ENCODE measurements at regions not wholly inside any gene's neighbourhood (a gene's known extent, or its start where the extent isn't known, plus 50 kb on each side); places are given as distances from the start of the nearest gene placed in this dataset.
A peak's percentile ranks its signal among the peaks of the same experiment; 100 is the strongest.

GRCh38 chr3:194812176-194812575 lies 126.5 kb downstream of the FAM43A start:
- POLR2A ChIA-PET: no interaction called here
- DNase-seq: no peak
- no peak overlapping the region for H3K27ac Mint-ChIP-seq
- no peak overlapping the region for H3K27ac ChIP-seq (ENCODE audit: low read depth, low read length)
- no peak overlapping the region for H3K4me3 Mint-ChIP-seq
- peaks cover 10 to 33% of the 10 kb centered on the region in 2 donors for H3K27me3 Mint-ChIP-seq
- H3K4me1 ChIP-seq (ENCODE audit: insufficient read depth, low read length): no peaks in the 10 kb centered on the region
- peaks cover 4% of the 10 kb centered on the region for H3K27me3 ChIP-seq (ENCODE audit: insufficient read depth, low read length, poor library complexity, severe bottlenecking)
- H3K36me3 ChIP-seq (ENCODE audit: insufficient read depth, low read length): no peaks in the 10 kb centered on the region
- H3K4me3 ChIP-seq (ENCODE audit: low read length): no peak overlapping the region
- no peaks in the 10 kb centered on the region for H3K9me3 Mint-ChIP-seq
- H3K4me1 Mint-ChIP-seq: no peaks in the 10 kb centered on the region
- no peaks in the 10 kb centered on the region for H3K36me3 Mint-ChIP-seq
- CTCF ChIA-PET: no interaction called here
- no peaks in the 10 kb centered on the region for H3K9me3 ChIP-seq (ENCODE audit: low read length)

- Mint-ChIP-seq H3K4me1 (no peaks in the 10 kb centered on the region), H3K36me3 (no peaks in the 10 kb centered on the region), H3K9me3 (no peaks in the 10 kb centered on the region), H3K27me3 (peaks cover 9 to 22% of the 10 kb centered on the region in 2 donors), H3K4me3 (no peak overlapping the region), H3K27ac (no peak overlapping the region)
- no peak overlapping the region for H3K27ac ChIP-seq (ENCODE audit: low read depth, low read length)
- no peaks in the 10 kb centered on the region for H3K9me3 ChIP-seq (ENCODE audit: low read length)
- no peaks in the 10 kb centered on the region for H3K36me3 ChIP-seq (ENCODE audit: insufficient read depth, low read length)
- H3K4me1 ChIP-seq (ENCODE audit: insufficient read depth, low read length): no peaks in the 10 kb centered on the region
- ChIA-PET POLR2A (no interaction called here), CTCF (no interaction called here)
- DNase-seq: no peak
- peaks cover 4% of the 10 kb centered on the region for H3K27me3 ChIP-seq (ENCODE audit: insufficient read depth, low read length, poor library complexity, severe bottlenecking)
- H3K4me3 ChIP-seq (ENCODE audit: low read length): no peak overlapping the region
These were observed 129.2 kb downstream of the FAM43A start for GRCh38 chr3:194814878-194815357.

GRCh38 chr3:194816748-194817591 lies 131.3 kb downstream of the FAM43A start:
- ChIA-PET POLR2A (no interaction called here), CTCF (no interaction called here)
- H3K9me3 ChIP-seq (ENCODE audit: low read length): no peaks in the 10 kb centered on the region
- no peak for DNase-seq
- peaks cover 4% of the 10 kb centered on the region for H3K27me3 ChIP-seq (ENCODE audit: insufficient read depth, low read length, poor library complexity, severe bottlenecking)
- Mint-ChIP-seq H3K36me3 (no peaks in the 10 kb centered on the region), H3K4me1 (no peaks in the 10 kb centered on the region), H3K27me3 (peaks cover 10 to 17% of the 10 kb centered on the region in 2 donors), H3K4me3 (no peak overlapping the region), H3K9me3 (no peaks in the 10 kb centered on the region), H3K27ac (no peak overlapping the region)
- H3K4me1 ChIP-seq (ENCODE audit: insufficient read depth, low read length): no peaks in the 10 kb centered on the region
- H3K4me3 ChIP-seq (ENCODE audit: low read length): no peak overlapping the region
- no peak overlapping the region for H3K27ac ChIP-seq (ENCODE audit: low read depth, low read length)
- no peaks in the 10 kb centered on the region for H3K36me3 ChIP-seq (ENCODE audit: insufficient read depth, low read length)

- POLR2A ChIA-PET: no interaction called here
These were observed 131.9 kb downstream of the FAM43A start for GRCh38 chr3:194817592-194817930.

GRCh38 chr3:194817936-194818335 lies 132.3 kb downstream of the FAM43A start:
- H3K27ac Mint-ChIP-seq: no peak overlapping the region
- Histone ChIP-seq H3K4me1 (ENCODE audit: insufficient read depth, low read length) (no peaks in the 10 kb centered on the region), H3K27me3 (ENCODE audit: insufficient read depth, low read length, poor library complexity, severe bottlenecking) (no peaks in the 10 kb centered on the region), H3K9me3 (ENCODE audit: low read length) (no peaks in the 10 kb centered on the region), H3K27ac (ENCODE audit: low read depth, low read length) (no peak overlapping the region), H3K36me3 (ENCODE audit: insufficient read depth, low read length) (no peaks in the 10 kb centered on the region), H3K4me3 (ENCODE audit: low read length) (no peak overlapping the region)
- H3K27me3 Mint-ChIP-seq: peaks cover 10 to 15% of the 10 kb centered on the region in 2 donors
- no peak for DNase-seq
- ChIA-PET CTCF (no interaction called here), POLR2A (no interaction called here)
- H3K36me3 Mint-ChIP-seq: peaks cover 0 to 3% (median 0%) of the 10 kb centered on the region in 3 donors
- H3K4me1 Mint-ChIP-seq: no peaks in the 10 kb centered on the region
- H3K9me3 Mint-ChIP-seq: no peaks in the 10 kb centered on the region
- H3K4me3 Mint-ChIP-seq: no peak overlapping the region

More at GRCh38 chr3:194817592-194817930, 131.9 kb downstream of the FAM43A start:
- H3K9me3 Mint-ChIP-seq: no peaks in the 10 kb centered on the region
- H3K4me1 Mint-ChIP-seq: no peaks in the 10 kb centered on the region
- no peak overlapping the region for H3K27ac Mint-ChIP-seq
- Histone ChIP-seq H3K4me1 (ENCODE audit: insufficient read depth, low read length) (no peaks in the 10 kb centered on the region), H3K27me3 (ENCODE audit: insufficient read depth, low read length, poor library complexity, severe bottlenecking) (no peaks in the 10 kb centered on the region), H3K27ac (ENCODE audit: low read depth, low read length) (no peak overlapping the region), H3K36me3 (ENCODE audit: insufficient read depth, low read length) (no peaks in the 10 kb centered on the region), H3K4me3 (ENCODE audit: low read length) (no peak overlapping the region), H3K9me3 (ENCODE audit: low read length) (no peaks in the 10 kb centered on the region)
- H3K4me3 Mint-ChIP-seq: no peak overlapping the region
- CTCF ChIA-PET: no interaction called here
- peaks cover 10 to 17% of the 10 kb centered on the region in 2 donors for H3K27me3 Mint-ChIP-seq
- H3K36me3 Mint-ChIP-seq: peaks cover 0 to 1% (median 0%) of the 10 kb centered on the region in 3 donors
- DNase-seq: no peak

- CTCF ChIA-PET: no interaction called here
- no peaks in the 10 kb centered on the region for H3K9me3 Mint-ChIP-seq
- no peak overlapping the region for H3K4me3 ChIP-seq (ENCODE audit: low read length)
These were observed 138.4 kb downstream of the FAM43A start for GRCh38 chr3:194824100-194824499.

GRCh38 chr3:194824701-194825111 lies 139.0 kb downstream of the FAM43A start:
- H3K36me3 Mint-ChIP-seq: peaks cover 0 to 3% (median 0%) of the 10 kb centered on the region in 3 donors
- no peak overlapping the region for H3K4me3 Mint-ChIP-seq
- Histone ChIP-seq H3K27ac (ENCODE audit: low read depth, low read length) (no peak overlapping the region), H3K36me3 (ENCODE audit: insufficient read depth, low read length) (no peaks in the 10 kb centered on the region), H3K4me1 (ENCODE audit: insufficient read depth, low read length) (no peaks in the 10 kb centered on the region), H3K9me3 (ENCODE audit: low read length) (no peaks in the 10 kb centered on the region), H3K4me3 (ENCODE audit: low read length) (no peak overlapping the region), H3K27me3 (ENCODE audit: insufficient read depth, low read length, poor library complexity, severe bottlenecking) (no peaks in the 10 kb centered on the region)
- no peak overlapping the region for H3K27ac Mint-ChIP-seq
- ChIA-PET CTCF (no interaction called here), POLR2A (no interaction called here)
- H3K9me3 Mint-ChIP-seq: no peaks in the 10 kb centered on the region
- no peaks in the 10 kb centered on the region for H3K4me1 Mint-ChIP-seq
- H3K27me3 Mint-ChIP-seq: peaks cover 4 to 22% of the 10 kb centered on the region in 2 donors
- no peak for DNase-seq

More at GRCh38 chr3:194824100-194824499, 138.4 kb downstream of the FAM43A start:
- no peaks in the 10 kb centered on the region for H3K36me3 ChIP-seq (ENCODE audit: insufficient read depth, low read length)
- H3K4me3 Mint-ChIP-seq: no peak overlapping the region
- no peaks in the 10 kb centered on the region for H3K4me1 Mint-ChIP-seq
- peaks cover 0 to 3% (median 0%) of the 10 kb centered on the region in 3 donors for H3K36me3 Mint-ChIP-seq
- peaks cover 6 to 26% of the 10 kb centered on the region in 2 donors for H3K27me3 Mint-ChIP-seq
- no peak for DNase-seq
- H3K27ac Mint-ChIP-seq: no peak overlapping the region
- H3K4me1 ChIP-seq (ENCODE audit: insufficient read depth, low read length): no peaks in the 10 kb centered on the region
- POLR2A ChIA-PET: no interaction called here
- no peaks in the 10 kb centered on the region for H3K27me3 ChIP-seq (ENCODE audit: insufficient read depth, low read length, poor library complexity, severe bottlenecking)
- H3K27ac ChIP-seq (ENCODE audit: low read depth, low read length): no peak overlapping the region
- no peaks in the 10 kb centered on the region for H3K9me3 ChIP-seq (ENCODE audit: low read length)

- Mint-ChIP-seq H3K27me3 (peaks cover 2 to 14% of the 10 kb centered on the region in 2 donors), H3K36me3 (peaks cover 0 to 3% (median 0%) of the 10 kb centered on the region in 3 donors), H3K9me3 (no peaks in the 10 kb centered on the region), H3K27ac (peak overlapping the region in 1 of 8 donors; percentile 31), H3K4me1 (no peaks in the 10 kb centered on the region), H3K4me3 (no peak overlapping the region)
- Histone ChIP-seq H3K27me3 (ENCODE audit: insufficient read depth, low read length, poor library complexity, severe bottlenecking) (no peaks in the 10 kb centered on the region), H3K4me1 (ENCODE audit: insufficient read depth, low read length) (no peaks in the 10 kb centered on the region), H3K36me3 (ENCODE audit: insufficient read depth, low read length) (no peaks in the 10 kb centered on the region), H3K27ac (ENCODE audit: low read depth, low read length) (no peak overlapping the region), H3K9me3 (ENCODE audit: low read length) (no peaks in the 10 kb centered on the region), H3K4me3 (ENCODE audit: low read length) (no peak overlapping the region)
- no peak for DNase-seq
- ChIA-PET POLR2A (no interaction called here), CTCF (no interaction called here)
These were observed 140.9 kb downstream of the FAM43A start for GRCh38 chr3:194826594-194826993.

Measured in CD8-positive, alpha-beta memory T cell (primary cell).